ENCODE measurements at regions not wholly inside any gene's neighbourhood (a gene's known extent, or its start where the extent isn't known, plus 50 kb on each side); places are given as distances from the start of the nearest gene placed in this dataset.

GRCh38 chr18:38872342-38872741, 1306.7 kb upstream of the CELF4 start:
- TF ChIP-seq, protein P1, sequence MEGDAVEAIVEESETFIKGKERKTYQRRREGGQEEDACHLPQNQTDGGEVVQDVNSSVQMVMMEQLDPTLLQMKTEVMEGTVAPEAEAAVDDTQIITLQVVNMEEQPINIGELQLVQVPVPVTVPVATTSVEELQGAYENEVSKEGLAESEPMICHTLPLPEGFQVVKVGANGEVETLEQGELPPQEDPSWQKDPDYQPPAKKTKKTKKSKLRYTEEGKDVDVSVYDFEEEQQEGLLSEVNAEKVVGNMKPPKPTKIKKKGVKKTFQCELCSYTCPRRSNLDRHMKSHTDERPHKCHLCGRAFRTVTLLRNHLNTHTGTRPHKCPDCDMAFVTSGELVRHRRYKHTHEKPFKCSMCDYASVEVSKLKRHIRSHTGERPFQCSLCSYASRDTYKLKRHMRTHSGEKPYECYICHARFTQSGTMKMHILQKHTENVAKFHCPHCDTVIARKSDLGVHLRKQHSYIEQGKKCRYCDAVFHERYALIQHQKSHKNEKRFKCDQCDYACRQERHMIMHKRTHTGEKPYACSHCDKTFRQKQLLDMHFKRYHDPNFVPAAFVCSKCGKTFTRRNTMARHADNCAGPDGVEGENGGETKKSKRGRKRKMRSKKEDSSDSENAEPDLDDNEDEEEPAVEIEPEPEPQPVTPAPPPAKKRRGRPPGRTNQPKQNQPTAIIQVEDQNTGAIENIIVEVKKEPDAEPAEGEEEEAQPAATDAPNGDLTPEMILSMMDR (IDR thresholded peaks at IDR 0.05; ENCODE audit: low read depth, low read length), result no peak
- no peak for DNase-seq (ENCODE audit: low read depth in 1 of 2, low spot score in 1 of 2)
- no peak overlapping the region for H3K27ac ChIP-seq

GRCh38 chr18:38868757-38869156, 1303.2 kb upstream of the CELF4 start:
- Histone ChIP-seq H3K9me3 (ENCODE audit: low read depth) (no peaks in the 10 kb centered on the region), H3K27ac (no peak overlapping the region), H3K4me3 (no peak overlapping the region), H3K36me3 (no peaks in the 10 kb centered on the region), H3K4me1 (ENCODE audit: low read depth) (peaks cover 8% of the 10 kb centered on the region), H3K27me3 (no peaks in the 10 kb centered on the region)
- TF ChIP-seq, protein P1 (IDR thresholded peaks at IDR 0.05; ENCODE audit: low read depth, low read length), result no peak
- DNase-seq (ENCODE audit: low read depth in 1 of 2, low spot score in 1 of 2), result peak in 1 of 2 donors; percentile 2

More at GRCh38 chr18:38872342-38872741, 1306.7 kb upstream of the CELF4 start:
- Histone ChIP-seq H3K4me1 (ENCODE audit: low read depth) (peaks cover 8% of the 10 kb centered on the region), H3K9me3 (ENCODE audit: low read depth) (no peaks in the 10 kb centered on the region), H3K36me3 (no peaks in the 10 kb centered on the region), H3K4me3 (no peak overlapping the region), H3K27me3 (no peaks in the 10 kb centered on the region)

GRCh38 chr18:38867680-38868079, 1302.1 kb upstream of the CELF4 start:
- H3K27ac ChIP-seq, result no peak overlapping the region
- no peak overlapping the region for H3K4me3 ChIP-seq
- no peaks in the 10 kb centered on the region for H3K36me3 ChIP-seq
- H3K27me3 ChIP-seq, result no peaks in the 10 kb centered on the region
- DNase-seq (ENCODE audit: low read depth in 1 of 2, low spot score in 1 of 2), result no peak
- peaks cover 8% of the 10 kb centered on the region for H3K4me1 ChIP-seq (ENCODE audit: low read depth)
- no peaks in the 10 kb centered on the region for H3K9me3 ChIP-seq (ENCODE audit: low read depth)
- TF ChIP-seq, protein P1 (IDR thresholded peaks at IDR 0.05; ENCODE audit: low read depth, low read length), result no peak

GRCh38 chr18:38851526-38851925, 1285.9 kb upstream of the CELF4 start:
- TF ChIP-seq, protein P1 (IDR thresholded peaks at IDR 0.05; ENCODE audit: low read depth, low read length), result no peak
- no peak for DNase-seq (ENCODE audit: low read depth in 1 of 2, low spot score in 1 of 2)
- no peak overlapping the region for H3K27ac ChIP-seq
- H3K4me1 ChIP-seq (ENCODE audit: low read depth), result no peaks in the 10 kb centered on the region
- H3K27me3 ChIP-seq, result no peaks in the 10 kb centered on the region
- H3K9me3 ChIP-seq (ENCODE audit: low read depth), result no peaks in the 10 kb centered on the region
- no peak overlapping the region for H3K4me3 ChIP-seq
- no peaks in the 10 kb centered on the region for H3K36me3 ChIP-seq

DNA sequence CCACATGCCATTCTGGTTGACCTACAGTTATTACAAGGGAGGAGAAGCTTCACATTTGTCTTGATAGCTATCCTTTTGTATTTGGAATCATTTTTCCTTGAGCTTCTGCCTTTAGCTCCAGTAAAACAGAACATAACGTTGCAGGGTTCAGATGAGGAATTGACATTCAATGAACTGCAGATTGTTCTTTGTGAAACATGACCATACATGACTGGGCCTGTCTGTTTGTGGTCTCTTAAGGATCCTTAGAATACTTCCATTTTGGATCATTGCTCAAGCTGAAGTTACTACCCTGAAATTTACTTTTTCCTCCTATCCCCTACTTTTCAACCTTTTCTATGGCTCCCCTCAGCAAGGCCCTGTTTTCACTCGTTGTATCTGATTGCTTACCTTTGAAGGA, 1281.7 kb upstream of the CELF4 start:
- no peaks in the 10 kb centered on the region for H3K4me1 ChIP-seq (ENCODE audit: low read depth)
- TF ChIP-seq, protein P1 (IDR thresholded peaks at IDR 0.05; ENCODE audit: low read depth, low read length), result no peak
- no peaks in the 10 kb centered on the region for H3K27me3 ChIP-seq
- no peaks in the 10 kb centered on the region for H3K9me3 ChIP-seq (ENCODE audit: low read depth)
- no peaks in the 10 kb centered on the region for H3K36me3 ChIP-seq
- DNase-seq (ENCODE audit: low read depth in 1 of 2, low spot score in 1 of 2), result no peak
- H3K4me3 ChIP-seq, result no peak overlapping the region
- no peak overlapping the region for H3K27ac ChIP-seq

DNA sequence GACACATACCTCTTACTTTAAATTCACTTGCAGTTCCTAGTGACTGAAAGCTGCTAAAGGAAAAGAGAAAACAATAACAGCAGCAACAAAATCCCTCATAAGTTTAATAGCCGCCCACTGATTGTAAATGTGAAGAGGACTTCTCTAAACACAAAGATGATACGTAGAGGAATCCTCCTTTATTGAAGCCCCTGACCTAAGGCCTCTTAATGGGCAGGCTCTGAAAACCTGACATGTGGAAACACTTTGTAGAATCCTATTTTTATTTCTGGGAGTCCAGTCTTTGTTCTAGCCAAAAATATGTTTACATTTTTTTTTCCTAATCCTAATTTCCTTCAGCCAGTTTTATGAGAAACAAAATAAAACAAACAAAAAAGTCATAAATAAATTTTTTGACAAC, 1277.7 kb upstream of the CELF4 start:
- Histone ChIP-seq H3K4me3 (no peak overlapping the region), H3K27me3 (no peaks in the 10 kb centered on the region), H3K27ac (no peak overlapping the region), H3K4me1 (ENCODE audit: low read depth) (no peaks in the 10 kb centered on the region), H3K36me3 (no peaks in the 10 kb centered on the region), H3K9me3 (ENCODE audit: low read depth) (no peaks in the 10 kb centered on the region)
- TF ChIP-seq, protein P1 (IDR thresholded peaks at IDR 0.05; ENCODE audit: low read depth, low read length), result no peak
- DNase-seq (ENCODE audit: low read depth in 1 of 2, low spot score in 1 of 2), result no peak

All from cardiac muscle cell (in vitro differentiated cells and primary cell).